ENCODE measurements at regions not wholly inside any gene's neighbourhood (a gene's known extent, or its start where the extent isn't known, plus 50 kb on each side); places are given as distances from the start of the nearest gene placed in this dataset.

- no peak overlapping the region for H3K4me3 ChIP-seq (ENCODE audit: insufficient read depth, low read length)
- no peak overlapping the region for H3K4me2 ChIP-seq (ENCODE audit: insufficient read depth, low read length)
- TF ChIP-seq CTCF (IDR thresholded peaks at IDR 0.05; ENCODE audit: extremely low read depth, low read depth, low read length), result no peak
Observed at GRCh38 chr16:48909231-48909630, 299.3 kb upstream of the N4BP1 start.

GRCh38 chr16:48907906-48908634 lies 298.1 kb upstream of the N4BP1 start:
- Histone ChIP-seq H3K36me3 (ENCODE audit: insufficient read depth, low read length) (no peaks in the 10 kb centered on the region), H3K27ac (ENCODE audit: low read depth, low read length) (no peak overlapping the region), H3K9me3 (ENCODE audit: low read depth, low read length) (peaks cover 2% of the 10 kb centered on the region), H3K79me2 (ENCODE audit: insufficient read depth, low read length) (no peaks in the 10 kb centered on the region), H3K4me1 (ENCODE audit: insufficient read depth, low read length) (no peaks in the 10 kb centered on the region), H4K20me1 (ENCODE audit: insufficient read depth, low read length) (no peaks in the 10 kb centered on the region), H2AFZ (ENCODE audit: low read length) (no peak overlapping the region), H3K4me2 (ENCODE audit: insufficient read depth, low read length) (no peak overlapping the region), H3K4me3 (ENCODE audit: insufficient read depth, low read length) (no peak overlapping the region), H3K27me3 (ENCODE audit: insufficient read depth, low read length) (no peaks in the 10 kb centered on the region)
- TF ChIP-seq CTCF (IDR thresholded peaks at IDR 0.05; ENCODE audit: extremely low read depth, low read depth, low read length), result no peak
- no peak for DNase-seq (ENCODE audit: insufficient read length, low spot score, missing footprints)

More at GRCh38 chr16:48909231-48909630, 299.3 kb upstream of the N4BP1 start:
- Histone ChIP-seq H4K20me1 (ENCODE audit: insufficient read depth, low read length) (no peaks in the 10 kb centered on the region), H3K27ac (ENCODE audit: low read depth, low read length) (no peak overlapping the region), H3K27me3 (ENCODE audit: insufficient read depth, low read length) (no peaks in the 10 kb centered on the region), H3K9me3 (ENCODE audit: low read depth, low read length) (peaks cover 2% of the 10 kb centered on the region), H3K36me3 (ENCODE audit: insufficient read depth, low read length) (no peaks in the 10 kb centered on the region), H2AFZ (ENCODE audit: low read length) (no peak overlapping the region), H3K79me2 (ENCODE audit: insufficient read depth, low read length) (no peaks in the 10 kb centered on the region), H3K4me1 (ENCODE audit: insufficient read depth, low read length) (no peaks in the 10 kb centered on the region)
- no peak for DNase-seq (ENCODE audit: insufficient read length, low spot score, missing footprints)

GRCh38 chr16:48905632-48906505 lies 295.9 kb upstream of the N4BP1 start:
- Histone ChIP-seq H3K9me3 (ENCODE audit: low read depth, low read length) (peaks cover 2% of the 10 kb centered on the region), H3K4me3 (ENCODE audit: insufficient read depth, low read length) (no peak overlapping the region), H3K36me3 (ENCODE audit: insufficient read depth, low read length) (no peaks in the 10 kb centered on the region), H3K27ac (ENCODE audit: low read depth, low read length) (no peak overlapping the region), H3K4me1 (ENCODE audit: insufficient read depth, low read length) (no peaks in the 10 kb centered on the region), H4K20me1 (ENCODE audit: insufficient read depth, low read length) (no peaks in the 10 kb centered on the region), H2AFZ (ENCODE audit: low read length) (no peak overlapping the region), H3K27me3 (ENCODE audit: insufficient read depth, low read length) (no peaks in the 10 kb centered on the region), H3K79me2 (ENCODE audit: insufficient read depth, low read length) (no peaks in the 10 kb centered on the region), H3K4me2 (ENCODE audit: insufficient read depth, low read length) (no peak overlapping the region)
- no peak for DNase-seq (ENCODE audit: insufficient read length, low spot score, missing footprints)
- no peak for TF ChIP-seq CTCF (IDR thresholded peaks at IDR 0.05; ENCODE audit: extremely low read depth, low read depth, low read length)

- H3K4me1 ChIP-seq (ENCODE audit: insufficient read depth, low read length), result no peaks in the 10 kb centered on the region
- H3K27me3 ChIP-seq (ENCODE audit: insufficient read depth, low read length), result no peaks in the 10 kb centered on the region
- H3K9me3 ChIP-seq (ENCODE audit: low read depth, low read length), result peaks cover 2% of the 10 kb centered on the region
- no peak for TF ChIP-seq CTCF (IDR thresholded peaks at IDR 0.05; ENCODE audit: extremely low read depth, low read depth, low read length)
- H3K79me2 ChIP-seq (ENCODE audit: insufficient read depth, low read length), result no peaks in the 10 kb centered on the region
- H2AFZ ChIP-seq (ENCODE audit: low read length), result no peak overlapping the region
- H3K4me3 ChIP-seq (ENCODE audit: insufficient read depth, low read length), result no peak overlapping the region
- H4K20me1 ChIP-seq (ENCODE audit: insufficient read depth, low read length), result no peaks in the 10 kb centered on the region
- no peak overlapping the region for H3K27ac ChIP-seq (ENCODE audit: low read depth, low read length)
- no peaks in the 10 kb centered on the region for H3K36me3 ChIP-seq (ENCODE audit: insufficient read depth, low read length)
- H3K4me2 ChIP-seq (ENCODE audit: insufficient read depth, low read length), result no peak overlapping the region
- DNase-seq (ENCODE audit: insufficient read length, low spot score, missing footprints), result no peak
Observed at GRCh38 chr16:48904333-48904732, 294.4 kb upstream of the N4BP1 start.
